Right cardiac atrium (tissue), 5 donors: ENCODE measurements at regions not wholly inside any gene's neighbourhood (a gene's known extent, or its start where the extent isn't known, plus 50 kb on each side); places are given as distances from the start of the nearest gene placed in this dataset.
"Not testable (repeated sequence)": the region's sequence is repeated elsewhere in the genome, so short reads cannot be mapped to it uniquely, and the experiment has no call there.

ENCODE experiments used
- ATAC-seq, 2 donors: fragments of 200-7000 bp; cut with Tn5 transposase; one replicate each; pipeline versions ENCODE4 v1.8.0 to v1.9.1; 2020; ENCODE audit warnings: moderate library complexity in 2 of 2, mild to moderate bottlenecking in 1 of 2
- DNase-seq, 3 donors: peaks; one replicate each; pipeline ENCODE4 v3.0.0-alpha.2; 2020
- H3K27ac ChIP-seq: one replicate; pipeline ENCODE4 v1.5.1; 2013; ENCODE audit warnings: mild to moderate bottlenecking, low read length, control low read depth, moderate library complexity
- H3K27me3 ChIP-seq: one replicate; pipeline ENCODE4 v1.6.1; 2013; ENCODE audit not compliant: control insufficient read depth, insufficient read depth
- H3K4me1 ChIP-seq: one replicate; pipeline ENCODE4 v1.6.1; 2013; ENCODE audit warnings: low read length; ENCODE audit not compliant: control insufficient read depth, insufficient read depth
- H3K4me3 ChIP-seq: one replicate; pipeline ENCODE4 v1.5.1; 2013; ENCODE audit warnings: low read length, control low read depth
- H3K9me3 ChIP-seq: one replicate; pipeline ENCODE4 v1.6.1; 2013; ENCODE audit warnings: low read length; ENCODE audit not compliant: control insufficient read depth
- WGBS: extraction: QIAGEN DNeasy Blood & Tissue Kit; methylation state at CpG from one replicate; pipeline ENCODE4 v1.1.7; 2013; 5-methylcytosine and 5-hydroxymethylcytosine counted together
- intact Hi-C, 4 donors: fragments of 100-400 bp; cut with DNase I; formaldehyde crosslinking; loops; one replicate each; pipeline versions ENCODE4 v1.11.0 to v1.14.0; 2022 to 2023
- donor health status: healthy with polysubstance abuse.
- donor health status: DM: no; HTN: yes; CAD: no.
- donor health status: DM: no; HTN: no; CAD: no.
- donor health status: DM: no; HTN: yes; CAD: no; lungs with severe emphysema.
- donor health status: DM: yes; HTN: yes; CAD: no.

DNA sequence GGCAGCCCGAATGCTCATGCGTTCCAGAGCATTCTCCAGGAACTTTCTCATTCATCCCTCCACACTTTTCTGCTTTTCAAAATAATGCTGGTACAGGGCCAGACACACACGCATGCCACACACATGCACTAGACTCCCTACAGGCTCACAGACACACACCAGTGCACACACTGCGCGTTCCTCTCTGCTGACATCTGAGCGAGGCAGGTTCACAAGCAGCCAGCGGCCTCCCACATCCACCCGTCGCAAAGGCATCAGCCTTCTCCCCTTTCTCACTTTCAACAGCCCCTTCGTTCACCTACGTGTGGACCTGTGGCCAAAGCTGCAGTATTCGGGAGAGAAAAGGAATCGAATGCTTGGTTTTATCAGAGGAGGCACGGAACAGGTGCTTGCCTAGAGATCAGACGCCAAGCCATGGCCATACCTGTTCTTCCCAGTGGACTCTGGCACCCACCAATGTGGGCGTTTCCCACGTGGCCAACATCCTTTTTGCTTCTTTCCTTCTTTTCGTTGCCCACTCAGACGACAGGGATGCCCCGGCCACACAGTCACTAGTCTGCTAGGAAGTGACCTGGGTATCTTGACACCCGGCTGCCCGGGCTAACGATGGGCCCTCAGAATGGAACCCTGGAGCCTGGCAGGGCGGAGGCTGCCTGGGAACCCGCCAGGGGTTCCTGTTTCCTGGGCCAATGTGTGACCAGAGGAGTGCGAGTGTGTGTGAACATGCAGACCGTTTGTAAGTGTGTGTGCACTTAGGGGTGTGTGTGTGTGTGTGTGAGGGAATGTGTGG lies 85.8 kb upstream of the ID2 start:
- WGBS: 79% methylated on average over 27 of the region's 27 CpGs
- no peak overlapping the region for H3K4me3 ChIP-seq
- no peaks in the 10 kb centered on the region for H3K9me3 ChIP-seq
- intact Hi-C loops: no loop called here
- no peaks in the 10 kb centered on the region for H3K27me3 ChIP-seq
- no peak overlapping the region for H3K27ac ChIP-seq
- H3K4me1 ChIP-seq: no peaks in the 10 kb centered on the region
- DNase-seq (peak in 2 of 3 donors; percentile 47 to 65), ATAC-seq (no peak)

DNA sequence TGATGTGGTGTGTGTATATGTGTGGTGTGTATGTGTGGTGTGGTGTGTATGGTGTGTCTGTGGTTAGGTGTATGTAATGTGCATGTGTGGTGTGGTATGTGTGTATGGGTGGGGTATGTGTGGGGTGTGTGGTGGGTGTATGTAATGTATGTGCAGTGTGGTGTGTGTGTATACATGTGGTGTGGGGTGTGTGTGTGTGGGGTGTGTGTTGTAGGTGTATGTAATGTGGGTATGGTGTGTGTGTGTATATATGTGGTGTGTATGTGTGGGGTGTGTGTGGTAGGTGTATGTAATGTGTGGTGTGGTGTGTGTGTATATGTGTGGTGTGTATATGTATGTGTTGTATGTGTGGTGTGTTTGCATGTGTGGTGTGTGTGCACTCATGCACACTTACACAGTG lies 84.8 kb upstream of the ID2 start:
- DNase-seq: no peak
- intact Hi-C loops: no loop called here
- H3K4me1 ChIP-seq: no peaks in the 10 kb centered on the region
- no peaks in the 10 kb centered on the region for H3K9me3 ChIP-seq
- no peak overlapping the region for H3K4me3 ChIP-seq
- no peak for ATAC-seq
- no peaks in the 10 kb centered on the region for H3K27me3 ChIP-seq
- no peak overlapping the region for H3K27ac ChIP-seq

DNA sequence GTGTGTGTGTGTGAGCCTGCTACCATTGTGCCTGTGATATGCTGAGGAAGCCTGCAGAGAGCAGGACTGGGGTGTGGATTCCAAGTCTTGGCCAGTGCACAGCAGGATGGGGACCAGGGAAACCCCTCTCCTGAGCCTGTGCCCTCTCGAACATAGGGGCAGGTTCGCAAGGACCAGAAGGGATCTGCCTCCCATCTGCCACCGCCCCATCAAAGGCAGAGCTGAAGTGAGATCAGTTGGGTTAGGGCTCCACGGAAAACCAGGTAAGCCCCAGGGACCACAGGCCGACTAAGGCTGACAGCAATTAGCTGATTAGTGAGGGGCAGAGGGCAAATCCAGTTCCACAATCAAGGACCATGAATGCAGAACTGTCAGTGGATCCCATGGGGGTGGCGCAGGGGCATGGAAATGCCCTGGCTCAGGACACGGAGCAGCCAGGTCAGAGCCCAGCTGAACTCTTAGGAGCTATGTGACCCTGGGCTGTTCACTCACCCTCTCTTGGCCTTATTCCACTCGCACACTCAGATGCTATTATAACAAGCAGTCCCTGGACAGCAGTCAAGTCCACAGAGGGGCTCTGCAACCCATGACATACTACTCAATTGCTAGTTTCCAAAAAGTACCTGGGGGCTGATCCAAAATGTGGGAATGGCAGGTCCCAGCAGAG lies 84.2 kb upstream of the ID2 start:
- Histone ChIP-seq H3K4me1 (no peaks in the 10 kb centered on the region), H3K27me3 (no peaks in the 10 kb centered on the region), H3K27ac (no peak overlapping the region), H3K9me3 (no peaks in the 10 kb centered on the region), H3K4me3 (no peak overlapping the region)
- DNase-seq (no peak), ATAC-seq (peak in 1 of 2 donors; percentile 8)
- intact Hi-C loops: no loop called here
- WGBS: 84% methylated on average over 8 of the region's 8 CpGs

DNA sequence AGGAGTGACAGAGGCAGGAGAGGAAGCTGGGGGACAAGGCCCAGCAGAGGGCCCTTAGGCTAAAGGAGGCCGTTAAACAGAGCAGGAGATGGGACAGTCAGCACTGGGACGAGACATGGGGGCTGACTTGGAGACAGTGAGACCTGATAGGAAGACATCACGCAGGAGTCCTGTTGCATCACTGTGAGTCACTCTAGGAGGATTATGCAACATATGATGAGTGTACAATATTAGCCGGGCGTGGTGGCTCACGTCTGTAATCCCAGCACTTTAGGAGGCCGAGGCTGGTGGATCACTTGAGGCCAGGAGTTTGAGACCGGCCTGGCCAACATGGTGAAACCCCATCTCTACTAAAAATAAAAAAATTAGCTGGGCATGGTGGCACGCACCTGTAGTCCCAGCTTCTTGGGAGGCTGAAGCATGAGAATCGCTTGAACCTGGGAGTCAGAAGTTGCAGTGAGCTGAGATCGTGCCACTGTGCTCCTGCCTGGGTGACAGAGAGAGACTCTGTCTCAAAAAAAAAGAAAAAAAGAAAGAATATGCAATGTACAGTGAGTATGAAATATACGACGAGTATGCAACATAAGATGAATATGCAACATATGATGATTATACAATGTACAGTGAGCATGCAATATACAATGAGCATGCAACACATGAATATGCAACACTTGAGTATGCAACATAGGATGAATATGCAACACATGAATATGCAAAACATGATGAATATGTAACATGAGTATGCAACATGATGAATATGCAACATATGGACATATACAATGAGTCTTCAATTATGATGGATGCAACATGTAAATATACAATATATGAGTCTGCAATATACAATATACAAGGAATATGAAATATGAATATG lies 83.3 kb upstream of the ID2 start:
- 87% methylated on average over 13 of the region's 13 CpGs for WGBS

DNA sequence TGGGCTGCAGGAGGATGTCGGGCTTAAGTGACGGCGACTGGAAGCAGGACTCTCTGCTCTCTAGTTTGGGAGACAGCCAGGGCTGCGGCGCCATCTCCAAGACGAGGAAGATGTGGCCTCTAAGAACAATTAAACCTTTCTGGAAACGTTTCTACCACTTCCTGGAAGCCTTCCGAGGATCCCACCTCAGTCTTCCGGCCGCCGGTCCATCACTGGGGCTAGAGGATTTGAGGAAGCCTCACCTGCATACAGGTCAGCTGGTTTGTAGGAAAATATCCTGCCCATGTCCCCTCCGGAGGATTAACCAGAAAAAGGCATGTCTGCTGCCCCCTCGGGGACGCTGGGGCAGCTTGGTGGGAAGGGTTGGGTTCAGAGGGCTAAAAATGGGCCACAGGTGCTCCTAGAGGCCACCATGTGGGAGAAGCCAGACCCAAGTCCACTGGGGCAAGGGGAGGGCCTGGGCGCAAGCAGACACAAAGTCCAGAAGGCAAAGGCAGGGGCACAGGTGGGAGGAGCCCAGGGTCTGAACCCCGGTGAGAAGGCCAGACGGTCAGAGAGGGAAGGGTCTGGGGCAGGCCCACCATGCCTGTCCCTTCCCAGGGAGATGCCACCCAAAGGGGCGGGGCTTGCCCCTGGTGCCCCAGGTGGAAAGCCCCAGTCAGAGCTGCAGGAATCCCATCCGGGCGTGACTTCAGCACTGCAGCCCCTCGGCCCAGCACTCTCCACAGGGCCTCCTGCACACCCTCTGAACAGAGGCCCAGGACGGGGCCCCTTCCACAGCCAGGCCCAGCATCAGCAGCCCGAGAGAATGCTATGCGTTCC lies 82.2 kb upstream of the ID2 start:
- Histone ChIP-seq H3K9me3 (no peaks in the 10 kb centered on the region), H3K4me1 (no peaks in the 10 kb centered on the region), H3K27me3 (no peaks in the 10 kb centered on the region), H3K27ac (no peak overlapping the region), H3K4me3 (no peak overlapping the region)
- intact Hi-C loops: no loop called here
- no peak for ATAC-seq
- WGBS: 74% methylated on average over 24 of the region's 24 CpGs
- peak in 1 of 3 donors; percentile 48 for DNase-seq

More for the DNA sequence above, 83.3 kb upstream of the ID2 start:
- intact Hi-C loops: no loop called here
- no peaks in the 10 kb centered on the region for H3K9me3 ChIP-seq
- H3K27ac ChIP-seq: no peak overlapping the region
- H3K4me1 ChIP-seq: no peaks in the 10 kb centered on the region
- no peaks in the 10 kb centered on the region for H3K27me3 ChIP-seq
- H3K4me3 ChIP-seq: no peak overlapping the region
- DNase-seq (peak in 2 of 3 donors; percentile 55 to 67), ATAC-seq (peak; percentile 55 to 80)

DNA sequence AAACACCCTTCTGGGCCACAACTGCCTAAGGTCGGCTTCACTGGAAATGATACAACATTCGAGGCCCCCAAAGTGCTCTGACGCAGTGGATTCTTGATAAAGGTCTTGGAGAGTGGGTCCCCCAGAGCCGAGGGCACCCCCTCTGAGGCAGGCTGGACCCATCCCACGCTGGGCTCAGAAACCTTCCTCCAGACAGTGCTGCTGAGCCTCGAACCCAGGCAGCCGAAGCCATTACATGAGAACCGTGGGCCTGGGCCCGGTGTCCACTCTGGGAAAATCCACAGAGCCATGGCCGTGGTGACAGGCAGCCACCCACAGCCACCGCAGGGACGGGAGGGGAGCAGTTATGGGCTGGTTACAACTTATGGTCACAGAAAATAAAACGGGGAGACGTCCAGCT lies 81.4 kb upstream of the ID2 start:
- intact Hi-C loops: no loop called here
- no peaks in the 10 kb centered on the region for H3K27me3 ChIP-seq
- DNase-seq: no peak
- H3K4me1 ChIP-seq: no peaks in the 10 kb centered on the region
- no peaks in the 10 kb centered on the region for H3K9me3 ChIP-seq
- no peak overlapping the region for H3K27ac ChIP-seq
- no peak for ATAC-seq
- no peak overlapping the region for H3K4me3 ChIP-seq
- 96% methylated on average over 14 of the region's 14 CpGs for WGBS

DNA sequence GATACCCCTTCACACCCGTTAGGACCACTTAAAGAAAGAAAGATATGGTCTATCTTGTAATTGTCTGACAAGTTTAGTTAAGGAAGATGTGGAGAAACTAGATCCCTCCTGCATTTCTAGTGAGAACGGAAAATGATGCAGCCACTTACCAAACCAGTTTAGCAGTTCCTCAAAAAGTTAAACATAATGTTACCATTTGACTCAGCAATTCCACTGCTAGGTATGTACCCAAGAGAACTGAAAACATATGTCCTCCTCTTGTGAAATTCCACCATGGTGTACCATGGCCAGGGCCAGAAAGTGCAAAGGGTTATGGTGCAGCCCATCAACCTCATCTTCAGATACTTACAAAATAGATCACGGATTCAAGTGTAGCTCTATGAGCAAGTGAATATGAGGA lies 79.0 kb upstream of the ID2 start:
- Histone ChIP-seq H3K4me1 (no peaks in the 10 kb centered on the region), H3K27me3 (no peaks in the 10 kb centered on the region), H3K4me3 (no peak overlapping the region), H3K27ac (no peak overlapping the region), H3K9me3 (no peaks in the 10 kb centered on the region)
- DNase-seq (no peak), ATAC-seq (no peak)
- intact Hi-C loops: no loop called here
- WGBS: 89% methylated on average over 3 of the region's 3 CpGs

DNA sequence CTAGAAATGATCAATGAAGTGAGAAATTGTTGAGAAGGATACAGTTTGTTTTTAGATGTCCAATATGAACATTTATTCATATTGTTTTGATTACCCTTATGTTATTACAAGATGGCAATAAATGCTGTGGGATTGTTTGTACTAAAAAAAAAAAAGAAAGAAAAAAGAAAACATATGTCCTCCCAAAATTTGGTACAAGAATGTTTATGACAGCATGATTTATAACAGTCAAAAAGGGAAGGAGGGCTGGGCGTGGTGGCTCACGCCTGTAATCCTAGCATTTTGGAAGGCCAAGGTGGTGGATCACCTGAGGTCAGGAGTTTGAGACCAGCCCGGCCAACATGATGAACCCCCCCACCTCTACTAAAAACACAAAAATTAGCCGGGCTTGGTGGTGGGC lies 78.5 kb upstream of the ID2 start:
- intact Hi-C loops, H3K27me3 ChIP-seq, DNase-seq, H3K9me3 ChIP-seq, H3K4me3 ChIP-seq, ATAC-seq, H3K4me1 ChIP-seq, H3K27ac ChIP-seq: not testable (repeated sequence)
- 92% methylated on average over 4 of the region's 4 CpGs for WGBS

DNA sequence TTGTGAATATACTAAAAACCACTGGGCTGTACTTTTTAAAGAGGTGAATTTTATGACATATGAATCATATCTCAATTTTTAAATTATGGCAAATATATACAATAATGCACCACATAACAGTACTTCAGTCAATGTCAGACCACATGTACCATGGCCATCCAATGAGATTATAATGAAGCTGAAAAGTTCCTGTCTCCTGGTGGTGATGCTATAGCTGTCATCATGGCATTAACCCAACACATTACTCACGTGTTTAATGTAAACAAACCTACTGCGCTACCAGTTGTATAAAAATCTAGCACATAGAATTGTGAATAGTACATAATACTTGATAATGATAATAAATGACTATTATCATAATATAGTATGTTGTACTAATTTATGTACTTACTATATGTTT lies 77.6 kb upstream of the ID2 start:
- Histone ChIP-seq H3K4me1 (no peaks in the 10 kb centered on the region), H3K4me3 (no peak overlapping the region), H3K27ac (no peak overlapping the region), H3K9me3 (no peaks in the 10 kb centered on the region), H3K27me3 (no peaks in the 10 kb centered on the region)
- no peak for ATAC-seq
- intact Hi-C loops: no loop called here
- no peak for DNase-seq
- WGBS: 89% methylated on average over 2 of the region's 2 CpGs

DNA sequence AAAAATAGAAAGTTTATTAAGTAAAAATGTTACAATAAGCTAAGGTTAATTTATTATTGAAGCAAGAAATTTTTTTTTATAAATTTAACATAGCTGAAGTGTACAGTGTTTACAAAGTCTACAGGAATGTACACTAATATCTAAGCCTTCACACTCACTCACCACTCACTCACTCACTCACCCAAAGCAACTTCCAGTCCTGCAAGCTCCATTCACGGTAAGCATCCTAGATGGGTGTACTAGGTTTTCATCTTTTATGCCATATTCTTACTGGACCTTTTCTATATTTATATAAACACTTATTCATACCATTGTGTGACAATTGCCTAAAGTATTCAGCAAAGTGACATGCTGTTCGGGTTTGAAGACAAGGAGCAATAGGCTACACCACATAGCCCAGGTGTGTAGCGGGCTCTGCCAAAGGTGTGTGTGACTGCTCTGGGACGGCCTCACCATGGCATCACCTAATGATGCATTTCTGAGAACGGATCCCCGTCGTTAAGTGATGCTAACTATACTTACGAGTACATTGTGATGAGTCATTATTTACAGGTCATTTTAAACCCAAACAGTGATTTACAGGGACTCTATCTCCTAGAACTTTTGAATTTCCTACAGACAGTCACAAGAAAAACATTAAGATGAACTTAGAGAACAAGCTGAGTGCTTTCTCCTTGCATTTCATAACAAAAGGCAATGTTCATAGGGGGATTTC lies 76.3 kb upstream of the ID2 start:
- H3K4me3 ChIP-seq: no peak overlapping the region
- no peak overlapping the region for H3K27ac ChIP-seq
- H3K4me1 ChIP-seq: no peaks in the 10 kb centered on the region
- WGBS: 75% methylated on average over 8 of the region's 8 CpGs
- DNase-seq (no peak), ATAC-seq (no peak)
- no peaks in the 10 kb centered on the region for H3K9me3 ChIP-seq
- intact Hi-C loops: no loop called here
- no peaks in the 10 kb centered on the region for H3K27me3 ChIP-seq
